NCI-H460 (cell line): ENCODE measurements at regions not wholly inside any gene's neighbourhood (a gene's known extent, or its start where the extent isn't known, plus 50 kb on each side); places are given as distances from the start of the nearest gene placed in this dataset.
A peak's percentile ranks its signal among the peaks of the same experiment; 100 is the strongest.

Source experiments
- DNase-seq: peaks from one replicate; pipeline ENCODE4 v3.0.0-alpha.2; 2016; ENCODE audit warnings: low read depth; ENCODE audit errors: extremely low read depth

DNA sequence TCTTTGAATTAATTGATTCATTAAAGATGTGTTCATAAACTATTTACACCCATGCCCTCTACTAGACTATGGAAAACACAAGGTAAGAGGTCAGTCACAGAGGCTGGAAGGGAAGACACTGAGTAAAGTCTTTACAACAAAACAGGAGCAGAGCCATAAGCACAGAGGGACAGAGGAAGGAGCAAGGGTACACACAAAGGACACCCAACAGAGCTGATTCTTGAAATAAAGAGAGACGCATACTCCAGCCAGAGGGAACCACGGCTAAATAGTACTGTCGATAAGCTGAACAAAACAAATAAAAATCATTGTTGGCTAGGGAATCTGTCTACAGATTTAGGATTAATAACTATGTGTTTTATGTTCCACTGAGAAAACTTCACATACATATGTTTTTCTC is 289.2 kb downstream of the EFNB2 start:
- no peak for DNase-seq

DNA sequence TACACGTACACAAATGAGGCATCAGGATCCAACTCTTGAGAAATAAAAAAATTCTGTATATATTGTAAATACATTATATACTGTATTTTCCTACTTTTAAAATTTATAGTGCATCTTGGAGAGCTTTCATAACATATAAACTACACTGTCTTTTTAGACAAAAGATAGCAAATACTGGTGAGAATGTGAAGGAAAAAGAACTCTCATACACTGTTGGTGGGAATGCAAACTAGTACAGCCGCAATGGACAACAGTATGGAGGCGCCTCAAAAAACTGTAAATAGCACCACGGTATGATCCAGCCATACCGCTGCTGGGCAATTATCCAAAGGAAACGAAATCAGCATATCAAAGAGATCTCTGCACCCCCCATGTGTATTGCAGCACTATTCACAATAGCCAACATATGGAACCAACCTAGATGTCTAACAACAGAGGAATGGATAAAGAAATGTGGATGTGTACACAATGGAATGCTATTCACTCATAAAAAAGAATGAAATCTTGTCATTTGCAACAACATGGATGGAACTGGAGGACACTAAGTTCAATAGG is 292.4 kb downstream of the EFNB2 start:
- no peak for DNase-seq

- no peak for DNase-seq
These were observed 293.2 kb downstream of the EFNB2 start for GRCh38 chr13:106241974-106242953.

- no peak for DNase-seq
These were observed 296.8 kb downstream of the EFNB2 start for GRCh38 chr13:106238690-106239089.

GRCh38 chr13:106234636-106235035 is 300.8 kb downstream of the EFNB2 start:
- no peak for DNase-seq

GRCh38 chr13:106233134-106233735 is 302.2 kb downstream of the EFNB2 start:
- no peak for DNase-seq

GRCh38 chr13:106232681-106233080 is 302.8 kb downstream of the EFNB2 start:
- DNase-seq, result no peak

DNA sequence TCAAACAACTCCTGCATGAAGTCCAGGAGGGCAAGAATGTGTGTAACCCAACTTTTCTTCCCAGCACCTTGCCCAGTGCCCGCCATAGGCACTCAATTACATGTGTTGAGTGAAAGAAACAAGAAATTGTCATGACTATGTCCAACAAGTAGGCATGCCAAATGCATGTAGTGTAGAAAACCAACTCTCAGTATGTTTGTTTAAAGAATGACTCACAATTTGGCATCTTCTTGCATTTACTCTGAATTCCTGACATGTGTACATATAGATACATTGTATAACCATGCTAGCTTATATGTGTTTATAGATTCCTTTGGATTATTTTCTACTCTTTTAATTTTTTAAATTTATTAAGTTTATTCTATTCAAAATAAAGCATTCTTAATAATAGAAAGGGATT is 305.0 kb downstream of the EFNB2 start:
- no peak for DNase-seq

- DNase-seq, result no peak
These were observed 310.3 kb downstream of the EFNB2 start for GRCh38 chr13:106225126-106225525.

GRCh38 chr13:106220211-106220610 is 315.3 kb downstream of the EFNB2 start:
- DNase-seq, result no peak

- DNase-seq, result peak; percentile 28
These were observed 322.3 kb downstream of the EFNB2 start for GRCh38 chr13:106213028-106213757.

DNA sequence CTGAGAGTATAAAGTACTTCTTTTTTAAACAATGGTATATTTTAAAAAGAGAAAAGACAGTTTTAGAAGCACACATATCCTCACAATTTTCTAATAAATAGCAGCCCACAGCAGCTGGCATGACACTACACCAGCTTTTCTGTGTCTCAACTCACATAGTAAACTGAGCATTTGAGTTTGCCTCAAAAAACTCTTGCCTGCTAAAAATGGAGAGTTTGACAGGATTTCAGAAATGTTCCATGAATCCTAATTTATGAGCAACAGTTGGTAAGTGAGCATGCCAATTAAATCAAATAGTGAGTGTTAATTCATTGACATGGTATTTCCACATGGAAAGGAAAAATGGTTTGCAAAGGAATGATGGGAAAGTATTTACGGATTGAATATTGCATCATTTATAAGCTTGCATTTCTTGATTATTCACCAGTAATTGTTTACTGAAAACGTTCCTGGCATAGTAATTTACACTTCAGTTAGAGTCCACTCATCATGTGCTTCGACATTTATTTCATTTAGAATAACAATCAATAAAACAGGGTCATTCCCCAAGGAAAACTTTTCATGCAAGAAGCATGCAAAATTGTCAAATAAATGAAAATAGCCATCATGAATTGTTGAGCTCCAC is 323.0 kb downstream of the EFNB2 start:
- DNase-seq, result peak; percentile 6

DNA sequence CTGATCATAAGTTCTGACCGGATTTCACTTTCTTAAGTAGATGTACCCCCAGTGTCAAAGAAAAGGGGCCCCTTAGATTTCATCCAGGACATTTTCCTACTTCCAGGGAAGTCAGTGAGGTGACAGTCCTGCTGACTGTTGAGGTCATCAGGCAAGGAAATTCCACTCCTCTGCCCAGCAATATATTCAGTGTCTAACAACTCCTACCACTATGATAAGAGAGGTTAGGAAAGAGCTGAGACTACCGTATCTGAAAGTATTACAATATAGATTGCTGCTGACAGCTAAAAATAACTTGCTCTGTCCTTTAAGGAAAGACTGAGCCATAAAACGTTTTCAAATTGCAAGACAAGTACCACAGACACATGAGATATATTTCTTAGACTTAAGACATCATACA is 325.1 kb downstream of the EFNB2 start:
- DNase-seq, result no peak

GRCh38 chr13:106205871-106206270 is 329.6 kb downstream of the EFNB2 start:
- no peak for DNase-seq

DNA sequence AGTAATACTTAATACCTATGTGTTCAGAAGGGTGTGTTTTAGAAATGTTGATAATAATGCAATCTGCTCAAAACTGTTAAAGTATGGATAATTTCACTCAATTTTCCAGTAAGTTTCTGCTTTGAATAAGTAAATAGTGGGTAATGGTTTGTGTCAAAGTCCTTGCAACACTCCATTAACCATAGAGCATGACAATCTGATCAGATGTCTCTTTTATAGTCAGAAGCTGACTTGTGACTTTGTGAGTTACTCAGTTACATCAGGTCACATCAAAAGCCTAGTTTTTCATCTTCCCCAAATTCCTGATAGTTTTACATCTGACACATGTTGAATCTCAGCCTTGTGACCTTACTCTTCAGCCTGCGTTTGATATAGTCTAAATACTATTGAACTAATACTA is 338.0 kb downstream of the EFNB2 start:
- no peak for DNase-seq

- no peak for DNase-seq
These were observed 347.9 kb downstream of the EFNB2 start for GRCh38 chr13:106187501-106188095.

DNA sequence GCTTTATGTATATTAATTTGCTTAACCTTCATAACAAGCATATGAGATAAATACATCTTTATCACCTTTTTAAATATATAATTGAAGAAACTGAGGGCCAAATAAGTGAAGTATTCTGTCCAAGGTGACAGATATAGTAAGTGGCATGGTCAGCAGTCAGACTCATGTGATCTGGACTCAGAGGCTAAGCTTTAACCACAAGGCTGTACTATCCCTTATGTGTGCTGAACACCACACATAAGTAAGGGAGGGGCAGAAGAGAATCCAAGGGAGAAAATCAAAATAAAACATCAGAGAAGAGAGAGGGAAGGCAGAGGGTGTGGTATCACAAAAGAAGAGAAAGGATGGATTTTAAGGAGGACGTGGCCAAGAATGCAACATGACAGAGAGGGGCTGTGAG is 348.4 kb downstream of the EFNB2 start:
- DNase-seq, result no peak

GRCh38 chr13:106186366-106187030 is 349.0 kb downstream of the EFNB2 start:
- DNase-seq, result no peak

DNA sequence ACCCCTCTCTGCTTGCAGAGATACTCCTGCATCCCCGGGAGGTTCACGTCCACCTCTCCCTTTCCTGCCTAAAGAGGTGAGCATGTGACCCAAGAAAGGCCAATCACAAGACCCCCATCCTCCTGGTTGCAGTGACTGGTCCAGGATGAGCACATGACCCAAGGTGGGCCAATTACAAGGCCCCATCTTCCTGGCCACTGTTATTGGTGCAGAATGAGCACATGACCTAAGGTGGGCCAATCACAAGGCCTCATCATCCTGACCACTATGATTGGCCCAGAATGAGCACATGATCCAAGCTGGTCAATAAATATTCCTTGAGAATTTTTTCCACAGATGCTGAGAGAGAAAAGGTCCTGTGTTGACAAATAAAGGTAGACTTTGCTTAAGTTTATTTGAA is 350.7 kb downstream of the EFNB2 start:
- DNase-seq, result no peak
